Stomach (tissue), 8 donors: ENCODE measurements at regions not wholly inside any gene's neighbourhood (a gene's known extent, or its start where the extent isn't known, plus 50 kb on each side); places are given as distances from the start of the nearest gene placed in this dataset.

Experiments used
- DNase-seq, 2 donors: peaks; one replicate each; pipeline versions ENCODE4 v3.0.0 to v3.0.0-alpha.2; 2013 to 2019
- H3K27ac ChIP-seq, 5 donors: fragments of 200-600 bp in 4 of 5; sonication (generic) in 4 of 5; one replicate each; pipeline ENCODE4 v1.5.1; 2013 to 2019; ENCODE audit warnings: mild to moderate bottlenecking in 1 of 5, moderate library complexity in 1 of 5
- H3K27me3 ChIP-seq, 3 donors: fragments of 200-600 bp; sonication (generic); one replicate each; pipeline ENCODE4 v1.5.1; 2017 to 2019; ENCODE audit warnings: mixed run types in 1 of 3
- H3K36me3 ChIP-seq, 4 donors: fragments of 200-600 bp; sonication (generic); 1 replicate in 3 of 4; 2 replicates in 1 of 4; pipeline ENCODE4 v1.5.1; 2016 to 2019
- H3K4me1 ChIP-seq, 4 donors: fragments of 200-600 bp; sonication (generic); one replicate each; pipeline ENCODE4 v1.5.1; 2016 to 2019
- H3K4me3 ChIP-seq, 4 donors: fragments of 200-600 bp; sonication (generic) in 3 of 4; one replicate each; pipeline ENCODE4 v1.5.1; 2016 to 2019; ENCODE audit warnings: mild to moderate bottlenecking in 1 of 4
- H3K9me3 ChIP-seq, 4 donors: fragments of 200-600 bp; sonication (generic); one replicate each; pipeline ENCODE4 v1.5.1; 2016 to 2019
- CTCF ChIP-seq, 7 experiments: fragments of 450-650 bp in 4 of 7; fragments of 200-600 bp in 3 of 7; sonication (generic) in 3 of 7; IDR thresholded peaks; one replicate each; pipeline ENCODE4 v1.5.1; 2016 to 2019; ENCODE audit warnings: antibody characterized with exemption in 7 of 7, control low read depth in 2 of 7, mild to moderate bottlenecking in 1 of 7
- EP300 ChIP-seq: sonication (generic); formaldehyde crosslinking; IDR thresholded peaks from one replicate; pipeline ENCODE4 v1.6.1; 2017; ENCODE audit warnings: antibody characterized with exemption
- POLR2A ChIP-seq, 4 donors: fragments of 450-650 bp; IDR thresholded peaks; one replicate each; pipeline ENCODE4 v1.6.1; 2016; ENCODE audit warnings: antibody characterized with exemption in 4 of 4, control low read depth in 2 of 4, mild to moderate bottlenecking in 1 of 4, moderate library complexity in 1 of 4
- POLR2AphosphoS5 ChIP-seq, 3 donors: sonication (generic); formaldehyde crosslinking; IDR thresholded peaks; one replicate each; pipeline ENCODE4 v1.6.1; 2016; ENCODE audit warnings: antibody characterized with exemption in 3 of 3
- WGBS, 5 donors: extraction: QIAGEN DNeasy Blood & Tissue Kit in 3 of 5; methylation state at CpG; one replicate each; pipeline versions ENCODE4 v1.1.5 to v1.1.7; 2013 to 2018; 5-methylcytosine and 5-hydroxymethylcytosine counted together
- intact Hi-C: fragments of 100-400 bp; cut with DNase I; formaldehyde crosslinking; loops from one replicate; pipeline ENCODE4 v1.15.1; 2023; ENCODE audit warnings: low total_unique reads
- donor health status: healthy with polysubstance abuse.
- donor health status: Bipolar disorder and iron deficiency.
- donor health status: healthy.

DNA sequence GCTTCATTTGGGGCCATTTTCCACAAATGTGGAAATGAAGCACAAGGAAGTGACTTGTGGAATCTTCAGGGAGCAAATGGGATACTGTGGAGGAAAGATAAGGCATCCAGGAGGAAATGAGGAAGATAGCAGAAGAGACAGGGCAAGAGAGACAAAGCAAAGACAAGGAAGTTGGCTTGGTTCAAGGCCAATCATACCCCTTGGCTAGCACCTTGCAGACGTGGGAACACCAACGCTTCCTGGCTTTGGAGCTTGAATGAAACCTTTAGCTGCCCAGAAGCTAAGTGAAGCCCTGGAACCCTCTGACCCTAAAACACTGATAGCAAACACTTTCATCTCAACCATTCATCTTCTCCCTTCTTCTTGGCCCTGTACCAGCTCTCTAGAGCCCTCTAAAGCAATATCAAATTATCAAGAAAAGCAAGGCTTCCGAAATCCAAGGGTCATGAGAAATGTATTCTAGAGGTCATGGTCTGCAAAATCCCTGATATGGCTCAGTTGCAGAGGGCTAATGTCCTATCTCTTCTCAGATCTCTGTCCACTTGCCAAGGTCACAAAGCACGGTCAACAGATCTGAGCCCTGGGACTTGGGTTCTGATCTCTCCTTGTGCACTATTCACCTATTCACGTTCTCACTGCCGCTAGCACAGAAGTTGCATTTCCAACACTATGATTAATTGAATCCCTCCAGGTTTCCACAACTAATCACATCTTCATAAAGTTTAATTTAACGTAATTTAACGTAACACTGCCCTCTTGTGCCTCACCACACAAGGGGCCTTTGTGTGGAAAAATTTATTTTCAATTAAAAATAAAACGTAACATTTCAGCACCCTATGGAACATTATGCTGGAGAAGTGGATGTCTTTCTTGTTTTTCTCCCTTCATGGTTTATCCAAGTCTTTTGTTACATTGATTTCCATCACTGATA is 557.6 kb upstream of the ADAMTS9 start:
- Histone ChIP-seq H3K4me1 (no peaks in the 10 kb centered on the region), H3K36me3 (no peaks in the 10 kb centered on the region), H3K27ac (no peak overlapping the region), H3K9me3 (no peaks in the 10 kb centered on the region), H3K27me3 (no peaks in the 10 kb centered on the region), H3K4me3 (no peak overlapping the region)
- peak in 1 of 2 donors; percentile 52 for DNase-seq
- 43 to 52% (median 49%) methylated on average over 9 of the region's 9 CpGs for WGBS, 5 donors
- TF ChIP-seq CTCF (IDR thresholded peaks at IDR 0.05) (peak in 3 of 7 experiments; percentile 20 to 33 (median 27)), POLR2AphosphoS5 (IDR thresholded peaks at IDR 0.05) (no peak), POLR2A (IDR thresholded peaks at IDR 0.05) (no peak)
- intact Hi-C loops: loop anchor here (5.0 kb wide), 1 partner anchor 713 kb away; no protein-coding TSS in a partner anchor

- no peak for TF ChIP-seq POLR2A (IDR thresholded peaks at IDR 0.05)
- TF ChIP-seq POLR2AphosphoS5 (IDR thresholded peaks at IDR 0.05): no peak
- TF ChIP-seq EP300: no peak
- TF ChIP-seq CTCF (IDR thresholded peaks at IDR 0.05): no peak
- Histone ChIP-seq H3K9me3 (no peaks in the 10 kb centered on the region), H3K4me3 (no peak overlapping the region), H3K27me3 (no peaks in the 10 kb centered on the region), H3K36me3 (no peaks in the 10 kb centered on the region), H3K27ac (no peak overlapping the region), H3K4me1 (no peaks in the 10 kb centered on the region)
- WGBS, 5 donors: 76 to 84% (median 82%) methylated on average over 6 of the region's 6 CpGs
- DNase-seq: no peak
- intact Hi-C loops: no loop called here
Measured at GRCh38 chr3:65240366-65240765, 552.6 kb upstream of the ADAMTS9 start.

DNA sequence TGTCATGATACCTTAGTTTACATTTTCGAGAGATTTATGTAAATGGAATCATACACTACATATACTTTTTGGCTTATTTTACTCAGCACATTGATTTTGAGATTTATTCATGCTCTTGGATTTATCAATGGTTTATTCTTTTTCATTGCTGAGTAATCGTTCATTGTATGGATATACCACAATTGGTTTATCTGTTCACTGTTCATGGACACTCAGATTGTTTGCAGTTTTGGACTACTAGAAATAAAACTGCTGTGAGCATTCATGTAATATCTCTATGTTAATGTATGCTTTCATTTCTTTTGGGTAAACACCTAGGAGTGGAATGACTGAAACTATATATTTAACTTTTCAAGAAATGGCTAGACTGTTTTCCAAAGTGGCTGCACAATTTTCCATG is 550.9 kb upstream of the ADAMTS9 start:
- intact Hi-C loops: no loop called here
- H3K36me3 ChIP-seq: no peaks in the 10 kb centered on the region
- no peak for TF ChIP-seq CTCF (IDR thresholded peaks at IDR 0.05)
- no peak for TF ChIP-seq POLR2A (IDR thresholded peaks at IDR 0.05)
- no peak for TF ChIP-seq POLR2AphosphoS5 (IDR thresholded peaks at IDR 0.05)
- no peak for TF ChIP-seq EP300

DNA sequence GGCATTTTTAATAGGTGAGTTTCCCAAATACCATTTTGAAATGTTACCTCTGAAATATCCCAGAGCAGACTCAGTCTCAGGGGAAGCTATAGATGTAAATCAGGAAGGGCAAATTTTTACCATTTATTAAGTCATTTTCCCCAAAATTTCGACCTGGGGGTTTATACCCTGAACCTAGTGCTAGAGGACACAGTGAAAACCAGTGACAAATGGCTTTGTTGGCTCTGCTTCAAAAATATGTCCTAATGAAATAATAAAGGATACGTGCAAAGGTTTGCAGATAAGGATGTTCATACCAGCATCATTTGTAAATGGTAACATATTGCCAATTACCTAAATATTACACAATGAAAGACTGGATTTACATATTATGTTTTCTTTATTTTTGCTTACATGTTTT is 546.7 kb upstream of the ADAMTS9 start:
- Histone ChIP-seq H3K27me3 (no peaks in the 10 kb centered on the region), H3K36me3 (no peaks in the 10 kb centered on the region)
- WGBS, 5 donors: 52 to 66% (median 62%) methylated on average over 2 of the region's 2 CpGs

More for the DNA sequence above, 550.9 kb upstream of the ADAMTS9 start:
- Histone ChIP-seq H3K27ac (no peak overlapping the region), H3K4me1 (no peaks in the 10 kb centered on the region), H3K4me3 (no peak overlapping the region), H3K27me3 (no peaks in the 10 kb centered on the region), H3K9me3 (no peaks in the 10 kb centered on the region)
- DNase-seq: no peak
- WGBS, 5 donors: 63 to 93% (median 78%) methylated on average over 2 of the region's 2 CpGs

More for the DNA sequence above, 546.7 kb upstream of the ADAMTS9 start:
- DNase-seq: no peak
- Histone ChIP-seq H3K4me1 (no peaks in the 10 kb centered on the region), H3K4me3 (no peak overlapping the region), H3K27ac (no peak overlapping the region), H3K9me3 (no peaks in the 10 kb centered on the region)
- intact Hi-C loops: no loop called here
- TF ChIP-seq POLR2AphosphoS5 (IDR thresholded peaks at IDR 0.05): no peak
- no peak for TF ChIP-seq CTCF (IDR thresholded peaks at IDR 0.05)
- no peak for TF ChIP-seq POLR2A (IDR thresholded peaks at IDR 0.05)
- no peak for TF ChIP-seq EP300
